ENCODE measurements at regions not wholly inside any gene's neighbourhood (a gene's known extent, or its start where the extent isn't known, plus 50 kb on each side); places are given as distances from the start of the nearest gene placed in this dataset.

DNA sequence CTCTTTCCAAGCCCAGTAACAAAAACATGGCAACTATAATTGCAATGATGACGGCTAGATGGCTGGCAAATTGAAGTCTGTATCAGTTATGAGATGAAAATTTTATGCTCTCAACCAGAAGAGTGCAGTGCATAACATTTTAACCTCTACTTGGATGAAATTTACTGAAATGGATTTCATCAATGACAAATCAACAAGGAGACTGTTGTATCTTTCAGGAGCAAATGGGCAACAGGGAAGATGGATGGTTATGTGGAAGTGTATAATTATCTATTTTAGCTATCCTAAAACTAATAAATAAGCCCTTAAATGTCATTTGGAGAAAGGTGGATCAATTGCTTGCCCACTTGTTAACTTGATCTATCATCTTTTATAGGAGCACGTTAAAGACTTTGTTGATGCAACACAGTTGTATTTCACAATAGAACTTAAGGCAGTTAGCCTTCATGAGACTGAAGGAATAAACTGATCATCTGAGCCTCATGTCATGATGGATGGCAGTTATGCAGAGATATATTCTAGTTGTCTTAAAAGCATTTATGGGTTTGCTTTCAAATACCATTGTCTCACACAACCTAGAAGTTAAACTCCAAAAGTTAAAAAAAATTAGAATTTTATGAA is 315.1 kb upstream of the TBC1D5 start (continued):
- no peak for TF ChIP-seq RNF2 (IDR thresholded peaks at IDR 0.05; ENCODE audit: borderline replicate concordance, low read depth, low read length, missing control alignments, poor library complexity, severe bottlenecking)
- no peak for TF ChIP-seq SP4 (IDR thresholded peaks at IDR 0.05; ENCODE audit: low read length)
- no peak for TF ChIP-seq BACH1 (IDR thresholded peaks at IDR 0.05; ENCODE audit: low read length)
- TF ChIP-seq, protein P1, sequence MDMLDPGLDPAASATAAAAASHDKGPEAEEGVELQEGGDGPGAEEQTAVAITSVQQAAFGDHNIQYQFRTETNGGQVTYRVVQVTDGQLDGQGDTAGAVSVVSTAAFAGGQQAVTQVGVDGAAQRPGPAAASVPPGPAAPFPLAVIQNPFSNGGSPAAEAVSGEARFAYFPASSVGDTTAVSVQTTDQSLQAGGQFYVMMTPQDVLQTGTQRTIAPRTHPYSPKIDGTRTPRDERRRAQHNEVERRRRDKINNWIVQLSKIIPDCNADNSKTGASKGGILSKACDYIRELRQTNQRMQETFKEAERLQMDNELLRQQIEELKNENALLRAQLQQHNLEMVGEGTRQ (IDR thresholded peaks at IDR 0.05; ENCODE audit: low read length): no peak
- TF ChIP-seq TEAD4 (IDR thresholded peaks at IDR 0.05; ENCODE audit: low read depth, low read length): no peak

All from H1 (cell line).